NT2/D1 (cell line): ENCODE measurements at regions not wholly inside any gene's neighbourhood (a gene's known extent, or its start where the extent isn't known, plus 50 kb on each side); places are given as distances from the start of the nearest gene placed in this dataset.

ENCODE experiments used
- DNase-seq: peaks from one replicate; pipeline ENCODE4 v3.0.0-alpha.2; 2011; ENCODE audit warnings: low read depth, low spot score
- H3K27me3 ChIP-seq: 2 replicates; pipeline ENCODE4 v1.6.0; 2011; ENCODE audit warnings: mild to moderate bottlenecking; ENCODE audit not compliant: insufficient read length, insufficient read depth
- H3K36me3 ChIP-seq: 2 replicates; pipeline ENCODE4 v1.6.1; 2011; ENCODE audit warnings: mild to moderate bottlenecking, low read length, mixed read lengths; ENCODE audit not compliant: insufficient read depth, insufficient read length
- H3K4me1 ChIP-seq: 2 replicates; pipeline ENCODE4 v1.5.1; 2011; ENCODE audit not compliant: insufficient read depth, insufficient read length
- H3K4me3 ChIP-seq: 2 replicates; pipeline ENCODE4 v1.5.1; 2011; ENCODE audit warnings: low read depth; ENCODE audit not compliant: insufficient read length
- H3K9ac ChIP-seq: 2 replicates; pipeline ENCODE4 v1.6.0; 2011; ENCODE audit warnings: low read depth; ENCODE audit not compliant: insufficient read length
- H3K9me3 ChIP-seq: 2 replicates; pipeline ENCODE4 v1.5.1; 2011; ENCODE audit warnings: mild to moderate bottlenecking, low read length; ENCODE audit not compliant: insufficient read depth
- SUZ12 ChIP-seq: IDR thresholded peaks from 2 replicates; pipeline ENCODE4 v1.6.1; 2011; ENCODE audit not compliant: insufficient read length, insufficient read depth; ENCODE audit errors: extremely low read depth
- YY1 ChIP-seq: IDR thresholded peaks from 2 replicates; pipeline ENCODE4 v1.6.1; 2011; ENCODE audit not compliant: insufficient read length, insufficient read depth
- ZNF274 ChIP-seq: IDR thresholded peaks from 2 replicates; pipeline ENCODE4 v1.6.1; 2011; ENCODE audit warnings: mild to moderate bottlenecking, low read depth, low read length

GRCh38 chr4:177194906-177195305 lies 114.8 kb upstream of the NEIL3 start:
- DNase-seq: no peak
- no peaks in the 10 kb centered on the region for H3K4me1 ChIP-seq

GRCh38 chr4:177196615-177197014 lies 113.1 kb upstream of the NEIL3 start:
- H3K36me3 ChIP-seq: no peaks in the 10 kb centered on the region
- no peaks in the 10 kb centered on the region for H3K9me3 ChIP-seq
- TF ChIP-seq SUZ12: no peak
- TF ChIP-seq YY1: no peak

More at GRCh38 chr4:177194906-177195305, 114.8 kb upstream of the NEIL3 start:
- Histone ChIP-seq H3K4me3 (no peak overlapping the region), H3K9ac (no peak overlapping the region), H3K27me3 (no peaks in the 10 kb centered on the region), H3K36me3 (no peaks in the 10 kb centered on the region), H3K9me3 (no peaks in the 10 kb centered on the region)
- no peak for TF ChIP-seq YY1
- no peak for TF ChIP-seq SUZ12
- TF ChIP-seq ZNF274: no peak

GRCh38 chr4:177201614-177202013 lies 108.1 kb upstream of the NEIL3 start:
- Histone ChIP-seq H3K9ac (no peak overlapping the region), H3K36me3 (no peaks in the 10 kb centered on the region), H3K4me3 (no peak overlapping the region), H3K27me3 (no peaks in the 10 kb centered on the region), H3K9me3 (no peaks in the 10 kb centered on the region), H3K4me1 (no peaks in the 10 kb centered on the region)
- TF ChIP-seq SUZ12: no peak
- no peak for TF ChIP-seq ZNF274
- no peak for TF ChIP-seq YY1
- DNase-seq: no peak

More at GRCh38 chr4:177196615-177197014, 113.1 kb upstream of the NEIL3 start:
- no peak for DNase-seq
- no peaks in the 10 kb centered on the region for H3K27me3 ChIP-seq
- H3K4me3 ChIP-seq: no peak overlapping the region
- no peak overlapping the region for H3K9ac ChIP-seq
- H3K4me1 ChIP-seq: no peaks in the 10 kb centered on the region

GRCh38 chr4:177204126-177204525 lies 105.5 kb upstream of the NEIL3 start:
- no peak for DNase-seq
- H3K27me3 ChIP-seq: no peaks in the 10 kb centered on the region
- H3K36me3 ChIP-seq: no peaks in the 10 kb centered on the region
- no peaks in the 10 kb centered on the region for H3K9me3 ChIP-seq
- H3K9ac ChIP-seq: no peak overlapping the region
- no peaks in the 10 kb centered on the region for H3K4me1 ChIP-seq
- no peak overlapping the region for H3K4me3 ChIP-seq
- no peak for TF ChIP-seq ZNF274
- no peak for TF ChIP-seq SUZ12
- no peak for TF ChIP-seq YY1

GRCh38 chr4:177214935-177215334 lies 94.7 kb upstream of the NEIL3 start:
- no peak for TF ChIP-seq YY1
- no peak for TF ChIP-seq ZNF274
- no peak for TF ChIP-seq SUZ12
- H3K27me3 ChIP-seq: no peaks in the 10 kb centered on the region
- no peaks in the 10 kb centered on the region for H3K36me3 ChIP-seq
- DNase-seq: no peak
- H3K9ac ChIP-seq: no peak overlapping the region
- H3K4me1 ChIP-seq: no peaks in the 10 kb centered on the region
- H3K4me3 ChIP-seq: no peak overlapping the region
- H3K9me3 ChIP-seq: no peaks in the 10 kb centered on the region

GRCh38 chr4:177220376-177220775 lies 89.3 kb upstream of the NEIL3 start:
- Histone ChIP-seq H3K36me3 (no peaks in the 10 kb centered on the region), H3K9ac (no peak overlapping the region), H3K9me3 (no peaks in the 10 kb centered on the region), H3K27me3 (no peaks in the 10 kb centered on the region), H3K4me1 (no peaks in the 10 kb centered on the region), H3K4me3 (no peak overlapping the region)
- no peak for TF ChIP-seq YY1
- TF ChIP-seq ZNF274: no peak
- no peak for TF ChIP-seq SUZ12
- no peak for DNase-seq

GRCh38 chr4:177222781-177223180 lies 86.9 kb upstream of the NEIL3 start:
- Histone ChIP-seq H3K4me1 (no peaks in the 10 kb centered on the region), H3K4me3 (no peak overlapping the region), H3K9ac (no peak overlapping the region), H3K36me3 (no peaks in the 10 kb centered on the region), H3K27me3 (no peaks in the 10 kb centered on the region), H3K9me3 (no peaks in the 10 kb centered on the region)
- no peak for TF ChIP-seq ZNF274
- no peak for TF ChIP-seq YY1
- no peak for TF ChIP-seq SUZ12
- DNase-seq: no peak

GRCh38 chr4:177225605-177226004 lies 84.1 kb upstream of the NEIL3 start:
- no peaks in the 10 kb centered on the region for H3K36me3 ChIP-seq
- H3K9ac ChIP-seq: no peak overlapping the region
- TF ChIP-seq SUZ12: no peak
- no peak for TF ChIP-seq YY1
- no peak for TF ChIP-seq ZNF274
- H3K4me1 ChIP-seq: no peaks in the 10 kb centered on the region
- H3K4me3 ChIP-seq: no peak overlapping the region
- no peaks in the 10 kb centered on the region for H3K9me3 ChIP-seq
- H3K27me3 ChIP-seq: no peaks in the 10 kb centered on the region
- no peak for DNase-seq
